NCI-H2029 treated with DMSO at 0.1 percent for 48 hours (cell line): ENCODE measurements at regions not wholly inside any gene's neighbourhood (a gene's known extent, or its start where the extent isn't known, plus 50 kb on each side); places are given as distances from the start of the nearest gene placed in this dataset.
A peak's percentile ranks its signal among the peaks of the same experiment; 100 is the strongest.

Experiments
- DNase-seq: peaks from one replicate; lab custom pipeline; 2025; lab: John Stamatoyannopoulos, UW

DNA sequence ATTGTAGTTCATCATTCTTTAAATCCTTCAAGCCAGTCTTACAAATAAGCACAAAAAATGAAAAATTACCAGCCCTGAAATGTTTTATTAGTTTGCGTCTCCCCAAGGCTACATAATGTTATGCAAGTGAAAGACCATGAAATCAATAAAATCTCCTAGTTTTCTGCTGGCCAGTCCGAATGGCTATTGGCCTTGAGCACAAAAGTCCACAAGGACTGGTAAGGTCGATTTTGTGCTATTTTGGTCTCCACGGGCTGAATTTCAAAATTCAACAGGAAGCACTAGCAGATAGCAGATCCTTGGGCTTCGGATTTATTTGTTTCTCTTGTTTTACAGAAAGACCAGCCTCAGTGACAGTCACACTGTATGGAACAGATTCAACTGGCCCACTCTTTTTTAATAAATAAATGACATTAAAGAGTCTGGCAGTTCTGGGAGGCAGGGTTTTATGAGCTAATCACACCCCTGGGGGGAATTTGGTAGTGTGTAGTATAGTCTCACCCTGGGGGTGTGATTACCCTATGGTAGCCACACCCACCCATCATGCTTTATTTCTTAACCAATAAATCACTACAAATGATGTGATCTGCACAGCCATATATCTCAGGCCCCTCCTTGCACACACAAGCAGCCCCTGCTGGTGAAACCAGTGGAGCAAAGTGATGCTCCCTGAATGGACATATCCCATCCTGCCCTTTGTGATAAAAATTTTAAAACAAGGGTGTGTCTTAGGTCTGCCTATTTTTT lies 51.1 kb upstream of the TMEM33 start:
- DNase-seq, result no peak

DNA sequence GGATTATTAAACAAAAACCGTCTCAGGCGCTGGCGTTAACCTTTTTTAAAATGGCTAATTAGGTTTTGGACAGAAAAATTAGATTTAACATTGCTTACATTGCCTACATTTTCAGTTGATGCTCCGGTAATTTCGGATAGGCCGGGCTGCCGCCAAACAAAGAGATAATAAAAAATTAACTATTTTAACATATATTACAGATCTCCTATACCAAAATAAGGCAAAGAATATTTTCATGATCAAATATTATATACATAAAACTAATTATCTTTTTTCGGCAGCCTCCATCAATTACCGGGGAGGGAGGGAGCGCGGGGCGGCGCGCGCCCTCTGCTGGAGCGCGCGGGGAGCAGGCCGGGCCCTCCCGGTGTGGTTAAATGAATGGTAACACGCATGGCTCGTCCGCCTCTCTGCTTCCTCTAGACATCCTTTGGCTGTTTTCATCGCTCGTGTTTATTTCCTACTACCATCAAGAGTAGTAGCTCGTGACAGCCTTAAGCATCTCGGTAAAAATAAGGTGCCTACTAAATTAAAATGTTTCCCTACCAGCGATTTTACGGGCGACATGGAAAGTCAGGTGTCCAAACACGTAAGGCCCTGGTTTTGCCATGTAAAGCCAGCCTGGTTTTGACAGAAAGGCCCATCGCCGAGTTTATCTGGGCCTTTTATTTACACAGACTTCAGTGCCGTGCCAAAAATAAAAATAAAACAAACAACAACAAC lies 52.4 kb upstream of the TMEM33 start:
- peak; percentile 50 for DNase-seq

DNA sequence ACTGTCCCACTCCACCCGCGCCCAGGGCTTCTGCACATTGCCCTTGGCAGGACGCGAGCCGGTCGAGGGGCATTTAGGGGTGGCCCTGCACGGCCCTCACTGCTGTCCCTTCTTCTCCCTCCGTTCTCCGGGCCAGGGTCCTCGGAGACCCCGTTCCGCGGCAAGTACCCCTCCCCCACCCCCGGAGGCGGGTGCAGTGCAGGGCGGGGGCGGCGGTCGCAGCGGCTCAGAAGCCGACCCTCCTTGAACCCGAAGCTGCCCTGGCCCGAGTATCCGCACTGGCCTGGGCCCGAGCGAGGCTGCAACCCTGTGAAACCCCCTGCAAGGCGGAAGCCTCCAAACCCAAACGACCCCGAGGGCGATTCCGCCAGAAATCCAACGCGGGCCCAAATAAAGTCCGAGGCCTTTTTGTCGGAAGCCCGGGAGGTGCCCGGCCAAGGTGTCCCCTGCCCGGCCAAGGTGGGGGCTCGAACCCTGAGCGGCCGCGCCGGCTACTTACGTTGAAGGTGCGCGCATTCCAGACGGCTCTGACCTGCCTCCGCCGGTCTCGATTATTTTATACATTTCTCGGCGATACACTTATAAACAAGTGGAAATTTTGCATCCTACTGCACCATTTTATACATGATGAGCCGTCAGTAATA lies 53.1 kb upstream of the TMEM33 start:
- DNase-seq, result no peak

DNA sequence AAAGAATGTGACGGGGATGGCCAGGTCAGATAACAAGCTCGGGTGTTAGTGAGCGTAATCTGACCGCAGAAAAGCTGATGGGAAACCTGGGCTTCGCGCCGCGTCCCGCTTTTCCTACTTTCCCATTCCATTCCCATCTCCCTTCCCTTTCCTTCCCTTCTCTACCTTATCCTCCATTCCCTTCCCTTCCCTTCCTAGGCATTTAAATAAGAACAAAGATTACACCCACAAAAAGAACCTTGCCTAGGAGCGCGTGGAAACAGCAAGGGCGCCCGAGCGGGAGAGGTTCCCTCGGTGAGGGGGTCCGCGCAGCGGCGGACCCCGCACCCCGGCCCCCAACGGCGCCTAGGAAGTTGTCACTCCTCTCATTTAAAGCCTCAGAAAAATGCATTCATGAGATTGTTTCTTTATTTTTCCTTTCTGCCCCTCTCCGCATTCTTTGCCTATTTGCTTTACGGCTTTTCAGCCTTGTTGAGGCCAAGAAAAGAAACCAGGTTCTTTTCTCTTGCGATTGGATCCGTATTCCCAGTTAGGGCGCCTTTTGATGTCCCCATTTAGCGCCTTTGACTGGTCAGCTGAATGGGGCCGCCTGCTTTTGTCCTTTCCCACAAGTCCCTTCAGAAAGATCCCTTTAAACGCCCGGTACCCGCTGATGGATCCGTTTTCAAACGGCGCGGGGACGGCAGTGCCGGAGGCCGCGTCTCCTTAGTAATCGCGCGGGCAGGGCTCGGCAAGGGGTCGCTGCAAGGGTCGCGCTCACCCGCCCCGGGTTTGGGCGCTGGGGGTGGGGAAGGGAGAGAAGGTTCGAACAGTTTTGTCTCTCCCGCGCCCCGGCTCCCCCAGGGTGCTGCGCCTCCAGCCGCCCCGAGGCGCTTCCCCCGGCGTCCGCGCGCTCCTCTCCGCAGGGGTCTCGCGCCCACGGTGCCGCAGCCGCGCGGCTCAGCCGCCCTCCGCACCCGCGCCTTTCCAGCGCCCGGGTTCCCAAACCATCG lies 54.1 kb upstream of the TMEM33 start:
- no peak for DNase-seq

DNA sequence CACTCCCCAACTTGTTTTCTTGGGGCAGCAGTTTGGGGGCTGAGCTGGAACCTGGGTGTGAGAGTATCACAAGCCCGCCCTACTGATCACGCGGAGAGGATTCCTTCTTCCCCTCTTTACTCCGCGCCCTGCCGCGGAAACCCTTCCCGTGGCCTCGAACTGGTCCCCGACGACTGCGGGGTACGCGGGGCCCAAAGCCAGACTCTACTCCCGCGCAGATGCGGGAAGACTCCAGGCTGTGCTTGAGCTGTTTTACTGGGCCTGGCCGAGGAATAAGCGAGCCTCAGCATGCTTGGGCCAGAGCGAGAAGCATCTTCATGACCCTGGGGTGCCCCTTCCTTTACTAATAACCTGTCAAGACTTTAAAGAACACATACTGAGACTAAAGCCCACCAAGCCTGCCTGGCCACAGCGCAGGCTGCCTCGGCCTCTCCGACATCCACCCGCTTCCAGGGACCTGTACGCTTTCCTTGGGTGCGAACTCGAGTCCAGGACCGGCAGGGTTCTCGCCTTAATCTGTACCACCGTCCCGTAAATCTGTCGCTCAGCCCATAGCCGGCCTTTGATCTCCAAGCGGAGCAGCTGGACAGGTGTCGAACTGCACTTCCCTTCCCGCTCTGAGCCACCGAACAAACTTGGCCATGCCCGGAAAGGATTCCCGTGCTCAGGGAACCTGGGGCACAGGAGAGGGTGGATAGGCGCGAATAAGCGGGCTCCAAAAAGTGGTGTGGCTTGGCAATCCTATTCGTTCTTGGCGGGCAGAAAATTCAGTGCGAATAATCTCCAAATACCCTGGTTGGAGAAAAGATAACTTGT lies 55.0 kb upstream of the TMEM33 start:
- no peak for DNase-seq

DNA sequence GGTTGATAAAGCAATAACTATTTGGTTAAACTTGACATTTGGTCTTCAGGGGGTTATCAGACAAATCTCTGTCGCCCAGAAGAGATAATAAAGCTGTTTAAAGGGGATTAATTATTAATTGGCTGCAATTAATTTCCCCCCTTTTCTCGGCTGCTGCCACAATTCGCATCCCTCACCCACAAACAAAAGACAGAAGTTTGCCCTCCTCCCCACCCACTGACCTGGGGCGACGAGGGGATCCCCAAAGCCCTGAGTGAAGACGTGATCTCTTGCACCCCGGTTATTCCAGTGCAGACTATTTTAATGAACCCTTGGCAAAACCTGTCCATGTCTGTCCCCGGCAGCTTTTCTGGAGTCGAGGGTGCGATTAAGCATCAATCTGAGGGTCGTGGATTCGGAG lies 55.7 kb upstream of the TMEM33 start:
- DNase-seq, result no peak

DNA sequence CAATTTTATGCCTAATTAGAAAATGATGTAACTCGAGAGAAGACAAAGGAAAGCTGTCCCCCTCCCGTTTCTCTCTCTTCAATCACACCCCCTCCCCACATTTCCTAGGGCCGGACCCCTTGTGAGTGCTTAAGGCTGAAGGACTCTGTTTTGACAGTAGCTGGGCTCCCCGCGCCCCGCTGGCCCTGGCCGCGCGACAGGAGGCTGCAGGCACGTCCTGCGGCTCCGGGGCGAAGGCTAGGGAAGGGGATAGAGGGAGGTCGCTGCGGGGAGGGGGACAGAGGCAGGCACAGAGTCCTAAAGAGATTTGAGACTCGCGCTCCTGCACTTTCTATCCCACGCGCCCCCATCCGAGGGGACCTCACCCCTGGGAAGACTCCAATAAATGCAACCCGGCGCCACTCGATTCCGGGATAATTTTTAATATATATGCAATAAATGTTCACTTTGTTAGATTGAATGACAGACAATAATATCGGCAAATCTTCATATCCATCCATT lies 56.2 kb upstream of the TMEM33 start:
- no peak for DNase-seq

DNA sequence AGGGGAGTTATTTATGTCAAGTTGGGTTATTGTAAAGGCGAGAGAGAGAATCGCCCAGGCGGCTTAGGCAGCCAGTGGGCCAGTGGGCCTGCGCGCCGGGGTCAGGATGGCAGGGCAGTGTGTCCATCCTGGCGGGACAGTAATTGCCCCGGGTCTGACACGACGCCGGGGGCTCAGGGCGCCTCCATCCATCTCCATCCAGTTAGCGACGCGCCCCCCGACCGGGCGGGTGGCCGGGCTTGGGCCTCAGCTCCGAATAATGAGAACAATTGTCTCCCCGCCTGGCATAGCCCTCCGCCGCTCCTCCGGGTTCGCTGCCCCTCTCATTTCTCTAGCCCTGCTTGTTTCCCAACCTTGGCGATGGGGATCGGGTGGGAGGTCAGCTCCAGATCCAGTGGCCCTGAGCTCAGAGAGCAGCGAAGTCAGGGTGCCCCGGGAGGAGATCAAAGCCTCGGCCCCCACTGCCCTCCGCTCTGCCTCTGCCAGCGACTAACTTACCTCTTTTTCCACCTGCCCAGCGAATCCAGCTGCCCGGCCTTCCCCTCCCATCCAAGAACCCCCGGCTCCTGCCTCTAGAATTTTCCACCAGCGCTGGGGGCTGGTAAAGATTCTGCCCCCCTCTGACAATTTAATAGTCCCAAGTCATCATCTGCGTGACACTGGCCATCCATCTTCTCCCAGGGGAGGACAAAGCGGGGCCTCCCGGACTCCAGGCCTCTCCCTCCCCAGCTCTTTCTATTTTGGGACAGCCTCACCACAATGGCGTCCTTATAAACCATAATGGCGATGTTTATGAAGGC lies 56.9 kb upstream of the TMEM33 start:
- DNase-seq, result no peak

DNA sequence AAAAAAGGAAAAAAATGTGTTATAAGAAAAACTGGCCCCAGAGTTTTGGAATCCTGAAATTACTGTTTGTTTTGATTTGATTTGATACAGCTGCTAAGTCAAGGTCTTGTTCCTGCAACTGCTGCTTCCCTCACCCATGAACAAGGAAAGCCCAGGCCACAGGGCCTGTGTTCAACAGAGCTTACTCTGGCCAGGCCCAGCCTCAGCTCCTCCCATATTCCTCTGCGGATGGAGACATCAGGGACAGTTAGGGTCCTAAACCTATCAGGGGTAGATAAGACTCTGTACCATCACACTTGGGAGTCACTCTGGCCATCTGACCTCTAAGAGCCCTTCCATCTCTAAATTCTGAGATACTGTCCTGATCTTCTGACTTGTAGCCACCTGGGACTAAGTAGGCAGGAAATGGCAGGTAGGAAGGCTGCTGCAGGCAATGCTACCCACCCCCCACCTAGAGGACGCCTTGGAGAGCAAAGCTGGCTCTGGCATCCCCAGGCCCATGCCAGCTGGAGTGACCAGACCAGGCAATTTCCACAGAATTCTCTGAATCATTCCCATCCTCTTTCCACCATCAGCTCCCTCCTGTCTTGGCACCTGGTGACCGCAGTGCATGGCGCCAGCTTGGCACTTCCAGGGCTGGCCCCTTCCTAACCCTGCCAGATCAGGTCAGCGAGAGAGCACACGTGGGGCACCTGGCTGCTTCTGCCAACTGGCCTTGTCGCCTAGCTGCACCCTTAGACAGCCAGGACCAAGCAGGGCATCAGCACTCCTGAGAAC lies 58.0 kb upstream of the TMEM33 start:
- DNase-seq, result no peak

DNA sequence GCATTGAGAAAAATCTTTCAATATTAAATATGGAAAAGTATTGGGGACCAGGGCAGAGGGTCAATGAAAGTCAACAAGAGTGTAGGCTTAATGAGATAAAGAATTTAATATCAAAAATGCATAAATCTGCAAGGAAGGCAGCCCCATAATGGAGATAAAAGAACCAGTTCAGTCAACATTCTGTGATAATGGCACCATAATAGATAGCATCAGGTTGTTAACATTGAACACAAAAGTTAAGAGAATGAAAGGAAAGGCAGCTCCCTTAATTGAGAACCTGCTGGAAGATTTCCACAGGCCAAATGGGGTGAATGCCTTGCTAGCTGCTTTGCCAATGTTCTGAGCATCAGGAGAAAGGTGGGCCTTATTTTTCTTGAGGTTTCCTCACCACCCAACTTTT lies 60.4 kb upstream of the TMEM33 start:
- no peak for DNase-seq

DNA sequence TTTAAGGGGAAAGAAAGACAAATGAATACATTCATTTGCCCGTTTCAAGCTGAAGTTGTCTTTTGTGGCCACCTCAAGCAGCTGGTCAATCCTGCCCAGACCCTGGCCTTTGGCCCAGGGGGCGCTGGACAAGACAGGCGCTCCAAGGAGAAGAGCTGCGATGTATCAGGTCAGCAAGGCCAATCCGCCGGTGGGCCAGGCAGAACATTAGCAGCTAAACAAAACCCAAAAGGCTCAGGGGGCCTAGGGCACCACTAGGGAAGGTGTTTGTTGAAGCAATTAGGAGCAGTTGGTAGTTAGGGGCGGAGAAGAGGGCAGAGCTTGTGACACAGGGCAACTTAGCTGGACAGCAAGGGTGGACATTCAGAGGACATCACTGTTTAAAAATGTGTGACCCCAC lies 60.8 kb upstream of the TMEM33 start:
- no peak for DNase-seq

DNA sequence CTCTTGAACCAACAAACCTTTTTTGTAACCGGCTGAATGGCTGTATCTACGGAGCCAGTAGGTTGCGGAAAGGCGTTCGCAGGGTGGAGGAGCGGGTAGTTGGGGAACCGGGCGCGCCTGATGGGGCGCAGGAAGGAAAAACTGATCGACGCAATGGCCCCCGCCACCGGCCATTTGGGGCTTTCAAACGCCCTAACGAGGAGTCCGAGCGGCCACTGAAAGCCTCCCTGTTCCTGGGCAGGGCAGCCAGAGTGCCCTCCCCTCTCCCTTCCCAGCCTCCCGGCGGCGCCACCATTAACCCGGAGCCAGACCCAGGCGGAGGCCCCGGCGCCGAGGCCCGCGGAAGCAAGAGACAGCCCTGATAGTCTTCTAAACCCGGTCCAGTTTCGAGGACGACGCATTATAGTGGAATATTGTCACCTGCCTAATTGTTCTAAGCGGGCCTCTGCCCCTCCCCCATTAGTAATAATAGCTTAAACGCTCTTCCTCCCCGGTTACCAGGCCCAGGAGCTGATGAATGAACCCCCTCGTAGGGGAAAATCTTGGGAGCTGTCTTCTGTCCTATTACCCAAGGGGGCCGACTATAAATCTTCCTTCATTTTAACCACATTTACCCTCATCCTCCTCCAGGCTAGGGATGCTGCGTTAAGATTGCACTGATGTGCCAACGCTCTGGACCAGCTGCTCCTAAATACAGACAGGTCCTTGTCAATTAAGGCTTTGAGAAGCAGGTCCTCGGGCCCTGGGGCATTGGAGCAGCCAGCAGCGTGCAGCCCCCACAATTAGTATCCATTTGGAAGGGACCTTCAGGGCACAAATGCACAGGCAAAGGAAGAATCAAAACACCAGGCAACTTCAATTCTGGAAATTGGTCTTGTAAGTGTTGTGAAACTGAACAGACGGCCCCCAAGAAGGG lies 61.6 kb upstream of the TMEM33 start:
- DNase-seq, result no peak

DNA sequence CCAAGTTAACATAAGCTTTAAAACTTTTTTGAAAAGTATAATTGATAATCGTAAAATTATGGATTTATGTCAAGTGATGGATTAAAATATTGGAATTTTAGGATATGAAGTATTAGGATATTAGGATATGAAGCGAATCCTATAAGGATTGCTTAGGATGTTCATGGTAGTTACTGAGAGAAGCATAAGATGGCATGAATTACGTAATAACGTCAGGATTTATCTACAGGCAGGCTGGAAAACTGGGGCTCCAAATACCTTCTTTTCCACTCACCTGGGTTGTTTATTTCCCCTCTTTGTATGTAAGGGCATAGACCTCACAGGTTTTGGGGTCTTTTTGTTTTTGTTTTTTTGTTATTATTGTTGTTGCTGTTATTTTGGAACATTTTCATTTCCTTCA lies 65.2 kb upstream of the TMEM33 start:
- no peak for DNase-seq

DNA sequence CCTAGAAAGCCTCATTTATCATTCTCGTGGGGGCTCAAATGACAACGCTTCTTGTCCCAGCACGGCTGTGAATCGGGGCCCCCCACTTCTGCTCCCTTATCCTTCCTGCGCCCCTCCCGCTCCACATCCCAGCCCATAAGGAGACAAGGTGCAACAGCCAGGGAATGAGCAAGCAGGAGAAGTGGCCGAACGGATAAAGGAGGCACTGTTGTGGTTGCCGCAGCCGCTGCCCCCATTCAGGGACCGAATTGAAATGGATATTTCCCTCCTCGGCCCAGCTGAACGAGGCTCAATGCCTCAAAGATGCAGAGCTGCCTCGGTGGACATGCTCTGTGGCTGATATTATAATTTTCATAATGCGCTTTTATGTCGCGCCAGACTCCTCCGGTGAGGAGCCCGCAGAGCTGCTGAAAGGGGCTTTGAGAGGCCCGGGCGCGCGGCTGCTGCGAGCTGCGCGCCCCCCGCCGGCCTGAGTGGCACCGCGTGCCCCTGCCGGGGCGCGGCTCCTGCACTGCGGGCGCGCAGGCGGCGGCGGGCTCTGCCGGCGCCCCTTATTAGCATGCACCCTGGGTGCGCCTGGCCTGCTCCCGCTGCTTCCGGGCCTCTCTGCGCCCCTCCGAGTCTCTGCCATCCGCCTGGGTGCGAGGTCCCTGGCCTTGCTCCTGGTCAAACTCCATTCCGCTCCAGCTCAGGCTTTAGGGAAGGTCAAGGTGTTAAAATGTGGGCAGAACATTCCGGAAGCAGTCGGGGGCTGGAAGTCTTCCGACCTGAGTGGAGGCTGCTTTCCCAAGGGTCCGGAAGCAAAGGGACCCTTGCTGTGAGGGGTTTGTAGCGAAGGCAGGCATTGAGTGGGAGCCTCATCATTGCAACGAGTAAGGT lies 68.2 kb upstream of the TMEM33 start:
- no peak for DNase-seq

DNA sequence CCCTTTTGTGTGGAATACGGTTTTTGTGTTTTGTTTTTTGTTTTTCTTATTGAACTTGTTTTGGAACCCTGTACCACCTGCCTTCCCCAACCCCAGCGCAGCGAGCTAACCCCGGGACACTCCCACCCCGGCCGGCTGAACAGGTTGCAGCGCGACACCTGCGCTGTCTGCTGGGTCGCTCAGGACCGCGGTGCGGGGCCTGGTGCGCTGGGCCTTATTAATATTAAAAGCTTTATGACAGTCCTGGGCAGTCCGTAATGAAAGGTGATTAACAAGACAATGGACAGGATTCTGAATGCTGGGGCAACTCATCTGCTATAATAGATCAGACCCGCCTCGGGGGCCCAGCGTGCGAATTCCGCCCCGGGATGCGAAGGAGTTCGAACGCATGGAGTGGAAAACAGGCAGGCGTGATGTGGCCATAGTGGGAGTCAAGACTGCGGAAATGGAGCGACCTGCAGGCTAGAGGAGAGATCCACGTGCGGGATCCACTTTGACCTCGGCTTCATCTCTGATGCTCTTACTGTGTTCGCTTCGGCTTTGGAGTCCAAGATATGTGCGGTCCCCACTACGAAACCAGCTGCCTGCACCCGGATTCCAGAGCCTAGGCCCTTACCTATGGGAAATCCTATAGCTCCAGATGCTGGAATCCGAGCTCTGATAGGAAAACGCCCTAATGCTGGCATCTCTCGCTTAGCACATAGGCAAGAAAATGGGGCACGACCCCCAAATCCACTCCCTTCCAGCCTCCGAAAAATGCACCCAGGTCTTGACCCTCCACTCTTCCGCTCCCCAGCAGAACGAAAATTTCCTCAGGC lies 69.0 kb upstream of the TMEM33 start:
- no peak for DNase-seq

DNA sequence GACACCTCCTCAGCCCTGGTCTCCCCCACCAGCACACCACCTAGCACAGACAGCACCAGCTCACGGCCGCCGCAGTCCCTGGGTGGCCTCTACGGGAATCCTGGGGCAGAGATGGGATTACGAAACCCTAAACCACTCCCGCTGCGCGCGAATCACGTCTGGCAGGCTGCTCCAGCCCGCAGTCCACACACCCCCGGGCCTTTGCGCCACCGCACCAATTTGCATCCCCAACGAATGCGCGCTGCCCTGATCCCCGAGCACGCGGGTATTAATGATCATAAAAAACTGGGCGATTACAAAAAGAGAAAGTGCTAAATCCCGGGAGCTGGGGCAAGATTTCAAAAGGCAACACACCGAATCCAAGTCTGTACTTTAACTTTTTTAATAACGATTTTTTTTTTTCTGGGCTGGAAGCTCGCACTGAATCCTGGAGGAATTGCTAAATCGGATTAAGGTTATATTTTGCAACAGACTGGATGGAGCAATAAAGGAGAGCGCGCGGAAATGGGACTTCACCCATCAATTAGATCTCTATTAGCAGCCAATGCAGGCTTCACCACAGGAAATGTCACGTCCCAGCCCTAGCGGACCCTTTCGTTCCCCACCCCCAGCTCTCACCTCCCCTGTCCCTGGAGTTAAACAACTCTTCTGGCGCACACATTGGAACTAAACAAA lies 69.8 kb upstream of the TMEM33 start:
- no peak for DNase-seq
